GM21529 (cell line): ENCODE measurements at regions not wholly inside any gene's neighbourhood (a gene's known extent, or its start where the extent isn't known, plus 50 kb on each side); places are given as distances from the start of the nearest gene placed in this dataset.
"Not testable (repeated sequence)": the region's sequence is repeated elsewhere in the genome, so short reads cannot be mapped to it uniquely, and the experiment has no call there.

Experiments used
- ATAC-seq: cut with Tn5 transposase; IDR thresholded peaks from one replicate; pipeline ENCODE4 v1.9.1; 2021; ENCODE audit not compliant: unreplicated experiment

DNA sequence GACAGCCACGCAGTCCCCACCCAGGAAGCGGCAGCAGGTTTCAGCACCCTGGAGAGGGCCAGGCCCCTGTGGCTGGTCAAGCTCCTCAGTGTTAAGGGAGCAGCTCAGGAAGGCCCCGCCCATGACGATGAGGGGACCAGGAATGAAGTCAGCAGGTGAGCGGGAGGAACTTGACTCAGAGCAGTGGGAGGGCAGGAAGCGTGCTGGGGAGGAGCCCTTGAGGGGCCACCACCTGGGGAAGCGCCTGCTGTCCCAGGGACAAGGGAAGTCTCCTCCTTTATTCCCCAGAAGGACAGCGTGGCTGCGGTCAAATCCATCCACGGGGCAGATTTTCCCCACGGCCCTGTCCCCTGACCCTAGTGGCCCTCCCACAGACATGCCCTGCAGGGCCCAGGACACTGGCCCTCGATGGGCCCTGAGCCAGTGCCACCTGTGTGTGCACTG is 357.6 kb downstream of the ADGRD1 start:
- not testable (repeated sequence) for ATAC-seq

DNA sequence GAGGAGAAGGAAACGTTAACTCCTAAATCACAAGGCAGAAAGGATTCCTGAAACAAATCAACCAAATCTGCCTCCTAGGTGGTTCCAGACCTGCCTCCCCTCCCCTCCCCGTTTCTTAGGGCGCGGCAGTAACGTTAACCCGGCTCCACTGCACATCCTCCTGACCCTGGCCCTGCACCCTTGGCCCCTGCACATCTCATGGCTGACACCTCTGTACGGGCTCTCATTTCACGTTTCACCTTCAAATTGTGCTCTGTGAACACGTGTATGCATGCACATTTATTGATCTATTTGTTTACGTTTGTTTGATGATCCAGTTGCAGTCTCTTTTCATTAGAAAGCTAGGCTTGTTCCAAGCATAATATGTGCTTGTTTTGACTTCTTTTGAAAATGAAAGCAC is 358.1 kb downstream of the ADGRD1 start:
- no peak for ATAC-seq

DNA sequence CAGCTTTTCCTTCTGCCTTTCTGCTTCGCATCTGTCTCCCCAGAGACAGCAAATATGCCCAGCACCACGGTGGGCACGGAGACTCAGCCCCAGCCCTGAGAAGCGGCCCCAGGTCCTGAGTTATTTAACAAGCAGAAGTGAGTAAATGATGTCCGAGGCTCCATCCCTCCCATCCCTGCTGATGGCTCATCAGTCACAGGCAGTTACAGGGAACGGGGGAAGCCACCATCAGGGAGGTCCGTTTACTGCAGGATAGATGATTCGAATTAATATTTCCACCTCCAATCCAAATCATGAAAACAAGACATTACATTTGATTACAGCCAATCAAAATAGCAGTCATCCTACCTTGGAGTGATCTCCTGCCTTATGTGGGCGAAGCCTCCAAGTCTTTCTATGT is 358.7 kb downstream of the ADGRD1 start:
- ATAC-seq, result not testable (repeated sequence)

DNA sequence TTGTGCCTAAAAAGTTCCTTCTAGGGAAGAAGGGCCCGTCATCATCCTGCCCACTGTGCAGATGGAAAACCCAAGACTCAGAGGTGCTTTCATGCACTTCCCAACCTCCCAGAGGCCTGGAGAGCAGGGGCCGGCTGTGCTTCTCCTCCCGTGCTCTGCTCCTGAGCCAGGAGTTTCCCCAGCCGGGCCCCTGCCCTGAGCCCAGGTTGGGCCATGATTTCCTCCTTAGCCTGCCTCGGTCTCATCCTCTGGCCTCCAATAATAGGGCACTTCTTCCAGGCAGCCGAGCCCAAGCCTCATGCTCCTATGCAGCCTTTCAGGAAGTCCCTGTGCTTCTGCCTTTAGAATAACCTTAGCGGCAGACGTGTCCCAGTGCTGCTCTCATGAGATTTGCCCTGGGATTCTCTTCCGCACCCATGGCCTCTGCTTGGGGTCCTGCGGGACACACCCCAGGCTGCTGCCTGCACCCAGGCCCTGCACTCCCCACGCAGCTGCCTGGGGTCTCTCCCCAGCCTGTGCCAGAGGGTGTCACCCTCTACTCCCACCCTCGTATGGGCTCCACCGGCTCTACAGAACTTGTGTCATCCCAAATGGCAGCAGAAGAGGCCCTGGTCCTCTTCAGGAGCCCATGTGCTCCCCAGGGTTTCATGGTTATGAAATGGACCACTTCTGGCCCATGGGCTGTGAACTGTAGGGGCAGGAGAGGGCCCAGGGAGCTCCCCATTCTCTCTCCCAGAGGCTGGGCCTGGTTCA is 359.3 kb downstream of the ADGRD1 start:
- no peak for ATAC-seq

DNA sequence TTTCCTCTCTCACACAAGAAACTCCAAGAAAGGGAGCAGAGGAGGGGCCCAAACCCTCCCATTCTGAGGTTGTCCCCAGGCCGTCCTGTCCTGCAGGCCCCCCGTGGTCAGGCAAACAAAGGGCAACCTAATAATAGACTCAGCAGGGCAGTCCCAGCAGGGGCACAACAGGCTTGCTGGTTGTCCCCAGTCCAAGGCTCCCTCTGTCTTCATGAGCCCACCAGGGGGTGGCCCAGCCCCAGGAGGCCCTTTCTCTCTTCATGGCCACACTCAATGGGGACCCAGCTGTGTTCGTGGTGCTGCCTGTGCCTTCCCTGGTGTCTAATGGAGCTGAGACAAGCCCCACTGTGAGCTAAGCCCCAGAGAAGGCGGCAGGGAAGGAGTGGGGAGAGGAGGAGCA is 359.9 kb downstream of the ADGRD1 start:
- no peak for ATAC-seq

DNA sequence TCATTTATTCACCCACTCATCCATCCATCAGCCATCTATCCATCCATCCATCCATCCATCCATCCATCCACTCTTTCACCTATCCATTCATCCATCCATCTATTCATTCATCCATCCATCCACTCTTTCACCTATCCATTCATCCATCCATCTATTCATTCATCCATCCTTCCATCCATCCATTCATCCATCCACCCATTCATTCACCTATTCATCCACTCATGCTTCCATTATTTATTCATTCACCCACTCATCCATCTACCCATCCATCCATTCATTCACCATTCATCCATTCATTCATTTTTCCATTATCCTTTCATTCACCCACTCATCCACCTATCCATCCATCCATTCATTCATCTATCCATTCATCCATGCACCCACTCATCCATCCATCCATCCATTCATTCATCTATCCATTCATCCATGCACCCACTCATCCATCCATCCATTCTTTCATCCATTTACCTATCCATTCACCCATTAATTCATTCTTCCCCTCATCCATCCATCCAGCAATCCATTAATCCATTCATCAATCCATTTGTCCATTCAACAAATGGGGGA is 360.9 kb downstream of the ADGRD1 start:
- ATAC-seq, result no peak

DNA sequence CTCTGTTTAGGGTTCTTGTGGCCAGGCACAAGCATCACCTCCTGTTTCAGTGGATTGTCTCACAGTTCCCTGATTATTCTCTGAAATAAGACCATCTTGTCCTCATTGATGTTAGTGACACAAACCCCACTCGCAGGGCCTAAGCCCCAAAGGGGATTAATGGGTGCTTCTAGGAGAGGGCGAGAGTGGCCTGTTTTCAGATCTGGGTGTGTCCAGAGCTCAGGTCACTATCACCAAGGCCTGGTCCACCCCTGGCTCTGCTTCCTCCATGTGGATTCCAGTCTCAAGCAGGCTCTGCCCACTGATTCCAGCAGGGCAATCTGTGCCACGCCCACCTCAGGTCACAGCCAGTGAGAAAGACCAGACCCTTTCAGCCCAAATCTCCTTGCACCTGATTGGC is 361.9 kb downstream of the ADGRD1 start:
- no peak for ATAC-seq

DNA sequence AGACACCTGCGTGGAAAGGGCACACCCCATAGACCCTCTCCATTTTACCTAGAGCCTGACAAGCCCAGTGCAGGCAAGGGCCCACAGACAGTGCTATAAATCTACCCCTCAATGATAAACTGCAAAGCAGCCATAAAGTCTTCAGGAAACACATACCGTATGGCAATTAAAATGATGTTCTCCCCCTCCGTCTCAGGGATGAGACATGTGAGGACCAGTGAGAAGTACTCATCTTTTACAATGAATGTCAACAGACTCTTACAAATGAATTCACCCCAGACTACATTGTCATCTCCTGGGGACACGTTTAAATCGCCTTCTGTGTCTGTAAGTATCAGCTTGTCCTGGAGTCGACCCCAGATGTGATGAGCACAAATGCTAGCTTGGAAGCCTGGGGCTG is 362.7 kb downstream of the ADGRD1 start:
- no peak for ATAC-seq

DNA sequence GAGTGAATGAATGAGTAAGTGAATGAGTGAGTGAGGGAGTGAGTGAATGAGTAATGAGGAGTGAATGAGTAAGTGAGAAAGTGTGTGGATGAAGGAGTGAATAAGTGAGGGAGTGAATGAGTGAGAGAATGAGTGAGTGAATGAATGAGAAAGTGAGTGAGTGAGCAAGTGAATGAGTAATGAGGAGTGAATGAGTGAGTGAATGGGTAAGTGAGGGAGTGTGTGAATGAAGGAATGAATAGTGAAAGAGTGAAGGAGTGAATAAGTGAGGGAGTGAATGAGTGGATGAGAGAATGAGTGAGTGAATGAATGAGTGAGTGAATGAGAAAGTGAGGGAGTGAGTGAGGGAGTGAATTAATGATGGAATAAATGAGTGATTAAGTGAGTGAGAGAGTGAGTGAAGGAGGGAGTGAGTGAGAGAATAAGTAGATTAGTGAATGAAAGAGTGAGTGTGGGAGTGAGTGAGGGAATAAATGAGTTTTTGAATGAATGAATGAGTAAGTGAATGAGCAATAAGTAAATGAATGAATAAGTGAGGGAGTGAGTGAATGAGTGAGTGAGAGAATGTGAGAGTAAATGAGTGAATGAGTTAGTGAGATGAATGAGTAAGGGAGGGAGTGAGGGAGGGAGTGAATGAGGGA is 364.5 kb downstream of the ADGRD1 start:
- ATAC-seq, result no peak

DNA sequence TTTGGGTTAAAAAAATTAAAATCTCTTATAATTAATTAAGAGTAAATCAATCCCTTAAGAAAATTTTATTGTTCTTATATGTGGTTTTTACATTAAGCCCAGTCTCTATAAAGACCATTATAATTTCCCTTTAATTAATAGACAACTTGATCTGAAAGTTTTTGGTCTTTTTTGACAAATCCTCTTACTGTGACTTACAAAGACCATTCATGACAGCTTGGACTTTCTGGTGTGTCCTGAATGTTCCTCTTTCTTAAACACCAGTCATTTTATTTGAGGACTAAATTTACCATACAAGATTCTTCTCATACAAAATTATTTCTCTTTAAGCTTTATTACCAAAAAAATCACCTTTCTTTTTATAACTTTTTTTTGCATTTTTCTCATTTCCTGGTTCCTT is 368.3 kb downstream of the ADGRD1 start:
- ATAC-seq, result no peak

DNA sequence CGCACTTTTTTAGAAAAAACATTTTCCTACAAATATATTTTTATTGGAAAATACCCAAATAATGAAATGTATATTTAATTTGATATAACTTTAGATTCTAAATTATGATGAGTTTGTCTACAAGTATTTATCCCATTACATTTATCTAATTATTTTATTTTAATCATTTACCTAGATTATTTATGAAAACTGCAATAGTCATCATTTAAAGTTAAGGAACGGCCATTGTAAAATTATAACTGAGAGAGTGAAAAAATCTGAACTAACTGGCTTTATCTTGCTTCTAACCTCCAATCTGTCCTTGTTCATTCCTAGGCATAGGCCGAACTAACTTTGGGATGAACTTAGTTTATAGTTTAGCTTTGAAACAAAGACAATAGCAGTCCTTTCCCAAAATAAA is 368.8 kb downstream of the ADGRD1 start:
- ATAC-seq, result not testable (repeated sequence)

DNA sequence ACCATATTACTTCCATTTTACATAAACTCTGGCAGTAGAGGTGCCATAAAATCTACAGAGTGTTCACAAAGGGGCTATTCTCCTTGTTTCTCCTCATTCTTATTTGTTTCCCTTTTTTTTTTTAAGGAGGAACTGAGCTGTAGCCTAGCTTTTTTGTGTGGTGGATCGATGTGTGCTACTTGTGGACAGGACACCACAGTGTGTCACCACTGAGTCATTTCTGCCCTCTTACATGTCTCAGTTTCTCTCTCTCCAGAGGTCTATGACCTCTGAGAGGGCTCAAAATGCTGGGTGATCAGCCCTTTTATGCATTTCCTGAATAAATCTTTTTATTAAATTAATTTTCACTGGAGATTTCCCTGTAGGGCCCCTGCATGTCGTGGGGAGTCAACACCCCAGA is 370.2 kb downstream of the ADGRD1 start:
- no peak for ATAC-seq

DNA sequence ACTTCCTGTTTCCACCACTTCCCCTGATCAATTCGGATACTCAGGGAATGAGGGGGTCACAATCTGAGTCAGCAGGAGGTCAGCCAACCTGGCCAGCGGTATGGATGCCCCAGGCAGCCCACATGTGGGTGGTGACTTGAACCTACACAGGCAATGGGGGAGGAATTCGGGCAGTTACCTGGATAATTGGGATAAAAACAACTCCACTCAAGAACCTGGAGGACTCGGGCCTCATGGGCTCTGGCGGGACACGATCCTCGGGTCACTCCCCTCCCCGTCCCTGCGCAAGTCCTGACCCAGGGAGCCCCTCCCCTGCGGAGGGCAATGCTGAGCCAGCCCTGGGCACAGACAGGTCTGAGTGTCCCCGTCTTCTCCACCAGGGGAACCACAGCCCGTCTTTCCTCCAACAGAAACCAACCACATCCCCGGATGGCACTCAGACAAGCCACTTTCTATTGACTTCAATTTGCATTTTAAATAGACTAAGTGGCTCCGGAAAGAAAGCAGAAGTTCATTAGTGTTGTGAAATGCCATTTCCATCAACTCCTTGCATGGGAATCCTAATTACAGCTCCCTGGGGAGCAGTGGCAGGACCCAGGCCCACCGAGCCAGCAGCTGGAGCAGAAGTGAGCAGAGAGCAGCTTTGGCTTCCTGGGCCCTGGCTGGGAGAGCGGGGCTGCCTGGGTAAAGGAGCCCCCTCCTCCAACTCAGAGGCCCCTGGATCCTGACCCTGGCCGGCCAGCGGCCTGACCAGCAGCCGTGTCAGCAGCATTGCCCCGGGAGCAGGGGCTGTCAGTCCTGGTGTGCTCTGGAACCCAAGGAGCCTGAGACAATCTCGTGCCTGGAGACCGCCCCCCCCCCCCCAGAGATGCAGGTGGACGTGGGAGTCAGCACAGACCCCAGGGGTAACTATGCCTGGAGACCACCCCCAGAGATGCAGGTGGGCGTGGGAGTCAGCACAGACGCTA is 374.1 kb downstream of the ADGRD1 start:
- no peak for ATAC-seq

DNA sequence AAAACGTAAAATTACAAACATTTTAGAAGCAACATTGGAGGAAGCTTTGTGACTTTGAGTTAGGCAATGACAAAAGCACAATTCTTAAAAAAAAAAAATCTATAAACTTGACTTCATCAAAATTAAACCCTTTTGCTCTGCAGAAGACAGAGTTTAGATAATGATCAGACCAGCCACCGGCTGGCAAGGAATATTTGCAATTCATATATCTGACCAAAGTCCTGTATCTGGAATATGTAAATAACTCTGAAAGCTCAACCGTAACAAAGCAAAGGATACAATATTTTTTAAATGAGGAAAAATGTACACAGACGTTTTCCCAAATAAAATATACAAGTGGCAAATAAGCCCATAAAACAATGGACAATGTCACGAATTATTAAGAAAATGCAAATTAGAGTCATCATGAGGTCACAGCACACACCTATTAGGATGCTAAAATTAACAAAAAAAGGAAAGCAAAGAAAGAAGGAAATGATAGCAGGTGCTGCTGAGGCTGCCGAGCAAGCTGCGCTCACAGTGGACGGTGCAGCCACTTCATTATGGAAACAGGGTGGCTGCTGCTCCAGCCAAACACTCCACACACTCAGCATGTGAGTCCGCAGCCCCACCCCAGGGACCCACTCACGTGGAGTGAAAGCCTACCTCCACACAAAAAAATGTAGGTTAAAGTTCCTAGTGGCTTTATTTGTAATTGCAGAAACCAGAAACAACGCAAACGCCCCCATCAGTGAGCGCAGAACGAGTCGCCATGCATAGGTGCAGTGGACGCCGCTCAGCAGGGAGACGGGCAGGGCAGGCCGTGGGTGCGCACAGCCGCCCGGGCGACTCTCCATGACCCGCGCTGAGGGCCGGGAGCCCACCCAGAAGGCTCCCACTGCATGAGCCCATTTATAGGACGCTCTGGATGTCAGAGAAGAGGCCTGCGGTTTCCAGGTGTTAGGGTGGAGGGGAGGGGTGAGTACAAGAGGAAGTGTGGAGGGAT is 375.4 kb downstream of the ADGRD1 start:
- ATAC-seq, result not testable (repeated sequence)

DNA sequence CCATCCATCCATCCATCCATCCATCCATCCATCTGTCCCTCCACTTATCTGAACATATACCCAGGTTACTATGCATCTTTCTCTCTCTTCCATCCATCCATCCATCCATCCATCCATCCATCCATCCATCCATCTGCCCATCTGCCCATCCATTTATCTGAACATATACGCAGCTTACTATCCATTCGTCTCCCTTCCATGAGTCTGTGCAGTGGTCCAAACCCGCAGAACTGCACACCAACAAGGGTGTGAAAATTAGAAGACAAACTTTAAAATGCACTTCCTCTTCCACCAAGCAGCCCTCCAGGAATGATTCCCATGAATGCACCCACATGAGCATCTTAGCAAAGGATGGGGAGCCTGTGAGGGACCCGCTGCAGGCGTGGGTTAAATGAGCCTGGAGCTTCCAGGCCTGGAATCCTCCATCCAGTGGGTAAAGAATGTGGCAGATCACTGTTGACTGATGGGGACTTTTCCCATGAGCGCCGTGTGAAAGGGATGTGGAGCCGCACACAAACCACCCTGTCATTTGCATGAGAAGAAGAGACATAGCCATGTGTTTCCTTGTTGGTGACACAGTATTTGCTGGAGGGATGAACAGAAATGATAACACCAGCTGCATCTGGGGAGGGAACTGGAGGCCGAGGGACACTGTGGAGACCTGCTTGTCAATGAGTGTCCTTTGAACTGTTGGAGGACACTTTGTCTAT is 376.6 kb downstream of the ADGRD1 start:
- no peak for ATAC-seq

DNA sequence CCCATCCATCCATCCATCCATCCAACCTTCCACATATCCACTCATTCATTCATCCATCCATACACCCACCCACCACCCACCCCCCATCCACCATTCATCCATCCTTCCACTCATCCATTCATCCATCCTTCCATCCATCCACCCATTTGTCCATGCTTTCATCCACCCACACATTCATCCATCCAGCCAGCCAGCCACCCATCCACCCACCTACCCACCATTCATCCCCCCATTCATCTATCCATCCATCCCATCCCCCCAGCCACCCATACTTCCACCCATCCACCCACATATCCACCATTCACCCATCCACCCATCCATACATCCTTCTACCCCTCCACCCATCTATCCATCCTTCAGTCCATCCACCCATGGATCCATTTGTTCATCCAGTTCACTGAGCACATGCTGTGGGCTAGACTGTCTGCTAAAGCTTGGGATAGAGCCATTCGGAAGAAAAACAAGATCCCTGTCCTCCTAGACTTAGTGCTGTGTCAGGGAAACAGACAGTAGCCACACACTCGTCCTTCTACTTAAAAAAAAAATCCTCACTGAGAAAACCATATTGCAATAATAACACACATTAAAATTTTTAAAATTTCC is 377.5 kb downstream of the ADGRD1 start:
- no peak for ATAC-seq

DNA sequence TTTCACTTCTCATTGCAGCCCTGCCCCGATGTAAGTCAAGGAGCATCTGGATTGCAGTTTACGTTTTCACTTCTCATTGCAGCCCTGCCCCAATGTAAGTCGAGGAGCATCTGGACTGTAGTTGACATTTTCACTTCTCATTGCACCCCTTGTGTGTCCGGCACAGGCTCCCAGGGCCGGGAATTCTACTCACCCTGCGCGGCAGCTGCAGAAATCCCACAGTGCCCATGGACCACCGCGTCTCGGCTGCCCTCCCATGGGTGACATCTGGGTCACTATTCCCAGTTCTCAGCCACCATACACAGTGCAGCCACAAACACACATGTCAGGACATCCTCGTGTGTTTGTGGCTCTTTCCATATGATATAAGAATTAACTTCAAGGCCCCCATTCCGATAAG is 378.5 kb downstream of the ADGRD1 start:
- ATAC-seq, result no peak

DNA sequence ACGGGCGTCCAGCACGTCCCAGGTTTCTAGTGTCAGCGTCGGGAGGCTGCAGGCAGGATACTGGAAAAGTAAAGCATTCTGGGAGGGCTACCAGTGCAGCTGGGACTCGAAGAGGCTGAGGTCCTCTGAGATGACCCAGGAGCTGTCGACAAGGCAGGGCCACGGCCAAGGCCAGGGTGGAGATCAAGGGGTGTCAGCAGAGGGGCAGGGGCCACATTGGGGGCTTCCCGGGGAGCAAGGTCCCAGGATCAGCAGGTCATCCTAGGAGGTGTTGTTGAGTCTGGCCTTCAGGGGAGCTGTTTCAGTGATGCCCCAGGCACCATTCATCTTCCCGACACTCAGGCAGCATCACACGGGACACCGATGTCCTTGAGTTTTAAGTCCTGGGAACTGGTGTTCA is 377.8 kb upstream of the SFSWAP start:
- no peak for ATAC-seq
